NT2/D1 (cell line): ENCODE measurements at regions not wholly inside any gene's neighbourhood (a gene's known extent, or its start where the extent isn't known, plus 50 kb on each side); places are given as distances from the start of the nearest gene placed in this dataset.

Source experiments
- SUZ12 ChIP-seq: IDR thresholded peaks from 2 replicates; pipeline ENCODE4 v1.6.1; 2011; ENCODE audit not compliant: insufficient read length, insufficient read depth; ENCODE audit errors: extremely low read depth
- YY1 ChIP-seq: IDR thresholded peaks from 2 replicates; pipeline ENCODE4 v1.6.1; 2011; ENCODE audit not compliant: insufficient read length, insufficient read depth
- ZNF274 ChIP-seq: IDR thresholded peaks from 2 replicates; pipeline ENCODE4 v1.6.1; 2011; ENCODE audit warnings: mild to moderate bottlenecking, low read depth, low read length

DNA sequence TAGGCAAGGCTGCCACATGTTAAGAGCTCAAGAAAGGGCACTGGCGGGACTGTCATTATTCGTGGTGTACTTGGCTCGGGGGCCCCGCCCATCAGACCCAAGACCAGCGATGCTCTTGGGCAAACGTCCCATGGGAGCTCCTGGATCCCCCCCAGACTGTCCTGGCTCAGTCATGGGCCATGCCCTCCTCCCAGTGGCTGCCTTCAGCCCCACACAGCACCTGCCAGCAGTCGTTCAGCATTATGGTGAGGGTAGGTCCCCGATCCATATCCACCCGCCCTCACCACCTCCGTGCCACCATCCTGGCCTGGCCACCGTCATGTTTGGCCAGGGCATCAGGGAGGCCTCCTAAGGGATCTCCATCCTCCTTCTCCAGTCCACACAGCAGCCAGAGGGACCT lies 51.4 kb upstream of the IQSEC1 start:
- TF ChIP-seq ZNF274, result no peak
- TF ChIP-seq SUZ12, result no peak
- no peak for TF ChIP-seq YY1
